ENCODE measurements at regions not wholly inside any gene's neighbourhood (a gene's known extent, or its start where the extent isn't known, plus 50 kb on each side); places are given as distances from the start of the nearest gene placed in this dataset.

DNA sequence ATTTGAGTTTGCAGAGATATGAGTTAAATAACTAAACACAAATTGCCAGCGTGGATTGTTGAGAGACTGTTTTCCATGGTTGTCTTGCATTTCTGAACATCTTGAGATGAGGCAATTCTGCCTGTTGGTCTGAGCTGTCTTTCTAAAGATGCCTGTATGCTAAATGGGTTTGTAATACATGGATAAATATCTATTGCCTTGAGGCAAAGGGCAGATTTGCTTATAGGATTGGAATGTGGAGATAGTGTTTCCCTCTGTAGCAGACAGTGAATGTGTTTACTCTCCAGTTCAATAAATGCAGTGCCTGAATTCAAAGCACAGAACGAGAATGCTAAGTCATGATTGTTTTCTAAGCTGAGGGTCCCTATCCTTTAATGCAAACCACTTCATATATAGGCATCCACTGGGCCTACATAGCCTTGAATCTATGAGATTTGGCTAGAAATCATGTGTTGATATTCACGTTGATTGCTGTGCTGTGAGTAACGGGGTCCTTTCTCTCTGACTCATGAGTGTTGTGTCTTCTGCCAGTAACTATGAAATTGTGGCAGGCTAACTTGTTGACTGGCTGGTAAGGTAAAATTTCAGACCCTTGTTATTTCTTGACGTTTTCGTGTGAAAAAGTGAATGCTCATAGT, 2554.8 kb downstream of the PCDH9 start:
- TF ChIP-seq, protein P1, sequence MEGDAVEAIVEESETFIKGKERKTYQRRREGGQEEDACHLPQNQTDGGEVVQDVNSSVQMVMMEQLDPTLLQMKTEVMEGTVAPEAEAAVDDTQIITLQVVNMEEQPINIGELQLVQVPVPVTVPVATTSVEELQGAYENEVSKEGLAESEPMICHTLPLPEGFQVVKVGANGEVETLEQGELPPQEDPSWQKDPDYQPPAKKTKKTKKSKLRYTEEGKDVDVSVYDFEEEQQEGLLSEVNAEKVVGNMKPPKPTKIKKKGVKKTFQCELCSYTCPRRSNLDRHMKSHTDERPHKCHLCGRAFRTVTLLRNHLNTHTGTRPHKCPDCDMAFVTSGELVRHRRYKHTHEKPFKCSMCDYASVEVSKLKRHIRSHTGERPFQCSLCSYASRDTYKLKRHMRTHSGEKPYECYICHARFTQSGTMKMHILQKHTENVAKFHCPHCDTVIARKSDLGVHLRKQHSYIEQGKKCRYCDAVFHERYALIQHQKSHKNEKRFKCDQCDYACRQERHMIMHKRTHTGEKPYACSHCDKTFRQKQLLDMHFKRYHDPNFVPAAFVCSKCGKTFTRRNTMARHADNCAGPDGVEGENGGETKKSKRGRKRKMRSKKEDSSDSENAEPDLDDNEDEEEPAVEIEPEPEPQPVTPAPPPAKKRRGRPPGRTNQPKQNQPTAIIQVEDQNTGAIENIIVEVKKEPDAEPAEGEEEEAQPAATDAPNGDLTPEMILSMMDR (IDR thresholded peaks at IDR 0.05; ENCODE audit: insufficient read depth, low read depth, low read length, missing control alignments) = no peak
- no peak overlapping the region for H3K4me3 ChIP-seq (ENCODE audit: low read depth, low read length)
- no peak for DNase-seq (ENCODE audit: low read depth)

- TF ChIP-seq, protein P1 (IDR thresholded peaks at IDR 0.05; ENCODE audit: insufficient read depth, low read depth, low read length, missing control alignments) = no peak
- DNase-seq (ENCODE audit: low read depth) = no peak
- H3K4me3 ChIP-seq (ENCODE audit: low read depth, low read length) = no peak overlapping the region
These were observed 2556.0 kb downstream of the PCDH9 start for GRCh38 chr13:64674126-64674525.

DNA sequence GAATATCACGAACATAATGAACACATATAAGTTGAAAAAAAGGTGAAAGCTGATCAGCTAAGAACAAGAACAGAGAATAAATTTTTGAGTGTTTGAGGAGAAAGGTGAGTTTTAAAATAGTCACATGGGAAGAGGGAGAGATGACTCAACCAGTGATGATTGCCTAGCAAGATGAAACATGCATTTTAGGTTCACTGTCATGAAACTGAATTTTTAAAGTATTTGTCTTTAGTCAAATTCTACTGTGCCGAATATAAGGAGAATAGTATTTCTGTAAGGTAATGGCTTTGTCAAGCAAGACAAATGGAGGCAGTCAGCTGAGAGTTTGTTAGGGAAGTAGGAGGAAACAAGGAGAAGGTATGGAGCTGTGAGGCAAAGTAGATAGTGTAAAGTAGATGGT, 2557.4 kb downstream of the PCDH9 start:
- DNase-seq (ENCODE audit: low read depth) = no peak
- TF ChIP-seq, protein P1 (IDR thresholded peaks at IDR 0.05; ENCODE audit: insufficient read depth, low read depth, low read length, missing control alignments) = no peak

GRCh38 chr13:64662887-64663593, 2567.1 kb downstream of the PCDH9 start:
- TF ChIP-seq, protein P1 (IDR thresholded peaks at IDR 0.05; ENCODE audit: insufficient read depth, low read depth, low read length, missing control alignments) = no peak
- no peak overlapping the region for H3K4me3 ChIP-seq (ENCODE audit: low read depth, low read length)
- no peak for DNase-seq (ENCODE audit: low read depth)

More for the DNA sequence above, 2557.4 kb downstream of the PCDH9 start:
- no peak overlapping the region for H3K4me3 ChIP-seq (ENCODE audit: low read depth, low read length)

- no peak for DNase-seq (ENCODE audit: low read depth)
- TF ChIP-seq, protein P1 (IDR thresholded peaks at IDR 0.05; ENCODE audit: insufficient read depth, low read depth, low read length, missing control alignments) = no peak
- no peak overlapping the region for H3K4me3 ChIP-seq (ENCODE audit: low read depth, low read length)
These were observed 2581.8 kb downstream of the PCDH9 start for GRCh38 chr13:64648293-64648692.

- DNase-seq (ENCODE audit: low read depth) = no peak
- no peak overlapping the region for H3K4me3 ChIP-seq (ENCODE audit: low read depth, low read length)
- TF ChIP-seq, protein P1 (IDR thresholded peaks at IDR 0.05; ENCODE audit: insufficient read depth, low read depth, low read length, missing control alignments) = no peak
These were observed 2587.1 kb downstream of the PCDH9 start for GRCh38 chr13:64643066-64643465.
